Neural progenitor cell (in vitro differentiated cells): ENCODE measurements at regions not wholly inside any gene's neighbourhood (a gene's known extent, or its start where the extent isn't known, plus 50 kb on each side); places are given as distances from the start of the nearest gene placed in this dataset.

Experiments
- DNase-seq: peaks from one replicate; pipeline ENCODE4 v3.0.0-alpha.2; 2016; ENCODE audit warnings: low spot score
- H2AFZ ChIP-seq: fragments of 200-600 bp; sonication (generic); replicated peaks from 2 replicates; pipeline ENCODE4 v1.6.1; 2016; ENCODE audit warnings: antibody characterized with exemption
- H3F3A ChIP-seq: fragments of 200-600 bp; sonication (generic); 2 replicates; pipeline ENCODE4 v1.6.1; 2016; ENCODE audit warnings: antibody characterized with exemption, low read depth
- H3K27ac ChIP-seq: fragments of 200-600 bp; sonication (generic); 2 replicates; pipeline ENCODE4 v1.5.1; 2016; ENCODE audit warnings: mild to moderate bottlenecking
- H3K27me3 ChIP-seq: fragments of 200-600 bp; sonication (generic); 2 replicates; pipeline ENCODE4 v1.6.1; 2016; ENCODE audit warnings: mild to moderate bottlenecking, moderate library complexity
- H3K36me3 ChIP-seq: fragments of 200-600 bp; sonication (generic); 2 replicates; pipeline ENCODE4 v1.5.1; 2016
- H3K4me1 ChIP-seq: fragments of 200-600 bp; sonication (generic); 2 replicates; pipeline ENCODE4 v1.6.1; 2016; ENCODE audit warnings: mixed run types
- H3K4me2 ChIP-seq: fragments of 200-600 bp; sonication (generic); 2 replicates; pipeline ENCODE4 v1.6.1; 2016
- H3K4me3 ChIP-seq: fragments of 200-600 bp; sonication (generic); 2 replicates; pipeline ENCODE4 v1.5.1; 2016
- H3K79me2 ChIP-seq: fragments of 200-600 bp; sonication (generic); 2 replicates; pipeline ENCODE4 v1.6.1; 2016; ENCODE audit warnings: low read depth
- H3K9ac ChIP-seq: fragments of 200-600 bp; sonication (generic); 2 replicates; pipeline ENCODE4 v1.6.1; 2016
- H3K9me3 ChIP-seq: fragments of 200-600 bp; sonication (generic); 2 replicates; pipeline ENCODE4 v1.5.1; 2016; ENCODE audit warnings: low read depth
- H4K20me1 ChIP-seq: fragments of 200-600 bp; sonication (generic); 2 replicates; pipeline ENCODE4 v1.6.1; 2016; ENCODE audit warnings: low read depth
- H3K27ac Mint-ChIP-seq: 3 replicates; pipeline ENCODE4 v1.8.0; 2021; ENCODE audit warnings: mixed read lengths
- H3K27me3 Mint-ChIP-seq: 2 replicates; pipeline ENCODE4 v1.8.0; 2022; ENCODE audit warnings: low read depth, mild to moderate bottlenecking, inconsistent platforms, moderate library complexity, mixed read lengths; ENCODE audit not compliant: insufficient read depth
- H3K36me3 Mint-ChIP-seq: 3 replicates; pipeline ENCODE4 v1.8.0; 2021; ENCODE audit warnings: mixed read lengths
- H3K4me1 Mint-ChIP-seq: 3 replicates; pipeline ENCODE4 v1.8.0; 2021; ENCODE audit warnings: mixed read lengths
- H3K4me3 Mint-ChIP-seq: 3 replicates; pipeline ENCODE4 v1.8.0; 2021; ENCODE audit warnings: mild to moderate bottlenecking, moderate library complexity, mixed read lengths
- H3K9me3 Mint-ChIP-seq: 3 replicates; pipeline ENCODE4 v1.8.0; 2020; ENCODE audit warnings: mixed read lengths
- CTCF ChIP-seq: fragments of 200-600 bp; sonication (generic); IDR thresholded peaks from 2 replicates; pipeline ENCODE4 v1.5.1; 2017; ENCODE audit warnings: antibody characterized with exemption, mild to moderate bottlenecking
- EZH2 ChIP-seq: fragments of 200-600 bp; sonication (generic); IDR thresholded peaks from 2 replicates; pipeline ENCODE4 v1.6.1; 2017; ENCODE audit warnings: antibody characterized with exemption, mild to moderate bottlenecking, moderate library complexity
- EZH2phosphoT487 ChIP-seq: fragments of 200-600 bp; sonication (generic); IDR thresholded peaks from 2 replicates; pipeline ENCODE4 v1.6.1; 2017; ENCODE audit warnings: antibody characterized with exemption

- no peaks in the 10 kb centered on the region for H4K20me1 ChIP-seq
- no peaks in the 10 kb centered on the region for H3K79me2 ChIP-seq
- no peak for DNase-seq
- H3K27me3 ChIP-seq = no peaks in the 10 kb centered on the region
- H3F3A ChIP-seq = no peaks in the 10 kb centered on the region
- no peak overlapping the region for H3K4me2 ChIP-seq
- no peaks in the 10 kb centered on the region for H3K36me3 Mint-ChIP-seq
- no peaks in the 10 kb centered on the region for H3K4me1 ChIP-seq
- TF ChIP-seq EZH2phosphoT487 (no peak), CTCF (no peak), EZH2 (no peak)
- H3K27ac ChIP-seq = no peak overlapping the region
- no peak overlapping the region for H3K4me3 ChIP-seq
- H3K36me3 ChIP-seq = no peaks in the 10 kb centered on the region
- peak overlapping the region; percentile 4 for H2AFZ ChIP-seq
- H3K9ac ChIP-seq = no peak overlapping the region
- H3K4me1 Mint-ChIP-seq = no peaks in the 10 kb centered on the region
- H3K9me3 ChIP-seq = no peaks in the 10 kb centered on the region
- H3K27me3 Mint-ChIP-seq = peaks cover 4% of the 10 kb centered on the region
- H3K27ac Mint-ChIP-seq = no peak overlapping the region
- no peak overlapping the region for H3K4me3 Mint-ChIP-seq
- no peaks in the 10 kb centered on the region for H3K9me3 Mint-ChIP-seq
Observed at GRCh38 chr5:155126573-155126972, 113.0 kb downstream of the KIF4B start.

GRCh38 chr5:155127552-155127951 lies 114.0 kb downstream of the KIF4B start:
- Mint-ChIP-seq H3K4me3 (no peak overlapping the region), H3K4me1 (no peaks in the 10 kb centered on the region), H3K36me3 (no peaks in the 10 kb centered on the region), H3K27ac (no peak overlapping the region), H3K27me3 (peaks cover 4% of the 10 kb centered on the region), H3K9me3 (no peaks in the 10 kb centered on the region)
- H3K27me3 ChIP-seq = no peaks in the 10 kb centered on the region
- H3K4me1 ChIP-seq = no peaks in the 10 kb centered on the region
- no peak overlapping the region for H3K27ac ChIP-seq
- no peak overlapping the region for H3K9ac ChIP-seq
- no peak for TF ChIP-seq EZH2phosphoT487
- no peak for TF ChIP-seq EZH2
- TF ChIP-seq CTCF = no peak
- H3K4me3 ChIP-seq = no peak overlapping the region
- no peaks in the 10 kb centered on the region for H3K36me3 ChIP-seq
- H3K9me3 ChIP-seq = no peaks in the 10 kb centered on the region
- H2AFZ ChIP-seq = no peak overlapping the region
- H3F3A ChIP-seq = no peaks in the 10 kb centered on the region
- no peaks in the 10 kb centered on the region for H4K20me1 ChIP-seq
- H3K4me2 ChIP-seq = no peak overlapping the region
- DNase-seq = no peak
- H3K79me2 ChIP-seq = no peaks in the 10 kb centered on the region

- Mint-ChIP-seq H3K27me3 (peaks cover 4% of the 10 kb centered on the region), H3K4me1 (no peaks in the 10 kb centered on the region), H3K36me3 (no peaks in the 10 kb centered on the region), H3K9me3 (no peaks in the 10 kb centered on the region), H3K4me3 (no peak overlapping the region), H3K27ac (no peak overlapping the region)
- DNase-seq = no peak
- no peaks in the 10 kb centered on the region for H3K4me1 ChIP-seq
- no peak overlapping the region for H3K9ac ChIP-seq
- H3K79me2 ChIP-seq = no peaks in the 10 kb centered on the region
- H3K36me3 ChIP-seq = no peaks in the 10 kb centered on the region
- H3K9me3 ChIP-seq = no peaks in the 10 kb centered on the region
- TF ChIP-seq EZH2phosphoT487 = no peak
- no peak for TF ChIP-seq CTCF
- TF ChIP-seq EZH2 = no peak
- no peaks in the 10 kb centered on the region for H3K27me3 ChIP-seq
- no peak overlapping the region for H3K4me2 ChIP-seq
- H3F3A ChIP-seq = no peaks in the 10 kb centered on the region
- no peak overlapping the region for H3K27ac ChIP-seq
- H4K20me1 ChIP-seq = no peaks in the 10 kb centered on the region
- H3K4me3 ChIP-seq = no peak overlapping the region
- no peak overlapping the region for H2AFZ ChIP-seq
Observed at GRCh38 chr5:155128786-155129512, 115.4 kb downstream of the KIF4B start.
